ENCODE measurements at regions not wholly inside any gene's neighbourhood (a gene's known extent, or its start where the extent isn't known, plus 50 kb on each side); places are given as distances from the start of the nearest gene placed in this dataset.

DNA sequence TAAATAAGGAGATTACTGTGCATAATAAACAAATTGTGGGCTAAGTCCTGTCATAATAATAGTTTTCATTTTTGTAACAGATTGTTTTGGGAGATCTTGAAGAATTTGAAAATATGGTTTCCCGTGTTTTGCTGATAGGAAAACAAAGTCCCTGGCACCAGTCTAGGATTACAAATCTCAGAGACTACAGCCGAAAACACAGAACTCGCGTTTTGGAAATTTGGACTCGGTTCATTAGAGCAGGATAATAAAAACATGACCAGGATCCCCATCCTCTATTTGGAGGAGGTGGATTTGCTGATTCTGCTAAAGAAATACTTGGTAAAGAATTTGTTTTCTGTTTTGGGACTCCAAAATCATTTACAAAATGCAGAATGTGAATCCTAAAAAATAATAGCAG, 1194.4 kb downstream of the DTWD2 start:
- no peaks in the 10 kb centered on the region for H3K27me3 ChIP-seq (replicated peaks; ENCODE audit: control insufficient read depth, insufficient read depth, low read length)
- TF ChIP-seq, protein P1, sequence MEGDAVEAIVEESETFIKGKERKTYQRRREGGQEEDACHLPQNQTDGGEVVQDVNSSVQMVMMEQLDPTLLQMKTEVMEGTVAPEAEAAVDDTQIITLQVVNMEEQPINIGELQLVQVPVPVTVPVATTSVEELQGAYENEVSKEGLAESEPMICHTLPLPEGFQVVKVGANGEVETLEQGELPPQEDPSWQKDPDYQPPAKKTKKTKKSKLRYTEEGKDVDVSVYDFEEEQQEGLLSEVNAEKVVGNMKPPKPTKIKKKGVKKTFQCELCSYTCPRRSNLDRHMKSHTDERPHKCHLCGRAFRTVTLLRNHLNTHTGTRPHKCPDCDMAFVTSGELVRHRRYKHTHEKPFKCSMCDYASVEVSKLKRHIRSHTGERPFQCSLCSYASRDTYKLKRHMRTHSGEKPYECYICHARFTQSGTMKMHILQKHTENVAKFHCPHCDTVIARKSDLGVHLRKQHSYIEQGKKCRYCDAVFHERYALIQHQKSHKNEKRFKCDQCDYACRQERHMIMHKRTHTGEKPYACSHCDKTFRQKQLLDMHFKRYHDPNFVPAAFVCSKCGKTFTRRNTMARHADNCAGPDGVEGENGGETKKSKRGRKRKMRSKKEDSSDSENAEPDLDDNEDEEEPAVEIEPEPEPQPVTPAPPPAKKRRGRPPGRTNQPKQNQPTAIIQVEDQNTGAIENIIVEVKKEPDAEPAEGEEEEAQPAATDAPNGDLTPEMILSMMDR (IDR thresholded peaks at IDR 0.05; ENCODE audit: insufficient read depth, low read length, poor library complexity, severe bottlenecking) = no peak

DNA sequence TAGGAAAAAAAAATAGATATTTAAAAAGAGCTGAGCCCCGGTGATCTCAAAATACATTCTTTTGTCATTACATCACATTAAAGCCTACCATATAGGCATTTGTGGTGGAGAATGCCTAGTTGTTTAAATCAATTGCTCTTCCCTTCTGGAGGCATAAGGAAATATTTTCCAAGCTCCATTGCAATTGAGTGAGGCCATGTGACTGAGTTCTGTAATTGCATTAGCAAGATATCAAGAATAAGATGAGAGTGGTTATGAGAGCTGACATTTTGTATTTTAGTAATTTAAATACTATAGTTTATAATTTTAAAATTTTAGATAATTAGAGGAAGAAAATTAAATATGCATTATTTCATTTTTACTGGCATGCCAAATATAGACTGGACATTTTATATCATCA, 1195.9 kb downstream of the DTWD2 start:
- no peak overlapping the region for H3K4me3 ChIP-seq (replicated peaks; ENCODE audit: low read depth, low read length)
- H3K27me3 ChIP-seq (replicated peaks; ENCODE audit: control insufficient read depth, insufficient read depth, low read length) = no peaks in the 10 kb centered on the region
- TF ChIP-seq, protein P1 (IDR thresholded peaks at IDR 0.05; ENCODE audit: insufficient read depth, low read length, poor library complexity, severe bottlenecking) = no peak
- no peak for DNase-seq (ENCODE audit: extremely low read depth, insufficient read length)
- H3K36me3 ChIP-seq (ENCODE audit: control insufficient read depth, insufficient read depth, low read length) = no peaks in the 10 kb centered on the region

More for the DNA sequence above, 1194.4 kb downstream of the DTWD2 start:
- no peaks in the 10 kb centered on the region for H3K36me3 ChIP-seq (ENCODE audit: control insufficient read depth, insufficient read depth, low read length)
- H3K4me3 ChIP-seq (replicated peaks; ENCODE audit: low read depth, low read length) = no peak overlapping the region
- no peak for DNase-seq (ENCODE audit: extremely low read depth, insufficient read length)

GRCh38 chr5:117788596-117788995, 1199.8 kb downstream of the DTWD2 start:
- DNase-seq (ENCODE audit: extremely low read depth, insufficient read length) = no peak
- no peaks in the 10 kb centered on the region for H3K36me3 ChIP-seq (ENCODE audit: control insufficient read depth, insufficient read depth, low read length)
- TF ChIP-seq, protein P1 (IDR thresholded peaks at IDR 0.05; ENCODE audit: insufficient read depth, low read length, poor library complexity, severe bottlenecking) = no peak
- no peak overlapping the region for H3K4me3 ChIP-seq (replicated peaks; ENCODE audit: low read depth, low read length)
- no peaks in the 10 kb centered on the region for H3K27me3 ChIP-seq (replicated peaks; ENCODE audit: control insufficient read depth, insufficient read depth, low read length)

DNA sequence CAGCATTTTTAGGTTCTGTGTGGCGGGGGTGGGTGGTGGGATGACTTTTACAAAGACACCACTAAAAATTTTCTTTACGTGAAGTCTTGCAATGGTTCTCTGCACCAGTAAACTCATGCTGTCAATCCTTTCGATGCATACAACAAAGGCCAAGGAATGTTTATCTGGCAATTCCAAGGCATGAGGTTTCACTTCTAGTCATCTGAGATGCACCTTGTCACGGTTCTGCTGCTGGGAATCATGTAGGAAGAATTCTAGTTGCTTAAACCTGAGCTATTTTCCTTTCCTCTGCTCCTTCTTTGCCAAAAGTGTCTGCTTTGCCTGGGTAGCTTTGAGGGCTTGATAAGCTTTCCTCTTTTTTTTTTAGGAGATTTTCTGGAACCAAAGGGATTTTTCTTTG, 1204.5 kb upstream of the SEMA6A start:
- H3K36me3 ChIP-seq (ENCODE audit: control insufficient read depth, insufficient read depth, low read length) = no peaks in the 10 kb centered on the region
- TF ChIP-seq, protein P1 (IDR thresholded peaks at IDR 0.05; ENCODE audit: insufficient read depth, low read length, poor library complexity, severe bottlenecking) = no peak

DNA sequence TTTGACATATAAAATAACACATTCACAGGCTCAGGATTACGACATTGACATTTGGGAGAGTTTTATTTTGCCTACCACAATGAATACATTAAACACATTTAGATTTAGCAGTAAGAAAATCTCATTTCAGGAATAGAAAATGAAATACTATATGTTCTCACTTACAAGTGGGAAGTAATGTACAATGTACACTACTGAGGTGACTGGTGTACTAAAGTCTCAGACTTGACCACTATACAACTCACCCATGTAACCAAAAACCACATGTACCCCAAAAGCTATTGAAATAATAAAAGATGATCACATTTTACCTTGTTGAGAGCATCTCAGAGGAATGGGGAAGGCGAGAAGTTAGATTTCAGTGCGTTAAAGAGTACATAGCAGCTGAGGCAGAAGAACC, 1202.4 kb upstream of the SEMA6A start:
- no peak overlapping the region for H3K4me3 ChIP-seq (replicated peaks; ENCODE audit: low read depth, low read length)
- H3K36me3 ChIP-seq (ENCODE audit: control insufficient read depth, insufficient read depth, low read length) = no peaks in the 10 kb centered on the region
- TF ChIP-seq, protein P1 (IDR thresholded peaks at IDR 0.05; ENCODE audit: insufficient read depth, low read length, poor library complexity, severe bottlenecking) = no peak
- no peaks in the 10 kb centered on the region for H3K27me3 ChIP-seq (replicated peaks; ENCODE audit: control insufficient read depth, insufficient read depth, low read length)
- DNase-seq (ENCODE audit: extremely low read depth, insufficient read length) = no peak

More for the DNA sequence above, 1204.5 kb upstream of the SEMA6A start:
- DNase-seq (ENCODE audit: extremely low read depth, insufficient read length) = no peak
- no peaks in the 10 kb centered on the region for H3K27me3 ChIP-seq (replicated peaks; ENCODE audit: control insufficient read depth, insufficient read depth, low read length)
- no peak overlapping the region for H3K4me3 ChIP-seq (replicated peaks; ENCODE audit: low read depth, low read length)

DNA sequence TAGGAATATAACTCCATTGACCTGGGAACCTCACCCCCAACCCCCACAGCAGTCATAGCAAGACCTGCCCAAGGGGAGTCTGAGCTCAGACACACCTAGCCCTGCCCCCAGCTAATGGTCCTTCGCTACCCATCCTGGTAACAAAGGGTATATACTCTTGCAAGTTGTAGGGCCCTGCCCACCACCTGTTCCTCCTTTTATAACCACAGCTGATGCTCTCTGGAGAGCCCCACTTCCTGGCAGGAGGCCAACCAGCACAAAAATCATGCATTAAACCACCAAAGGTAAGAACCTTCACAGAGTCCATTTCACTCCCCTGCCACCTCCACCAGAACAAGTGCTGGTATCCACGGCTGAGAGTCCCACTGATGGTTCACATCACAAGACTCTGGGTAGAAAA, 1195.3 kb upstream of the SEMA6A start:
- TF ChIP-seq, protein P1 (IDR thresholded peaks at IDR 0.05; ENCODE audit: insufficient read depth, low read length, poor library complexity, severe bottlenecking) = no peak

More for the DNA sequence above, 1195.3 kb upstream of the SEMA6A start:
- Histone ChIP-seq H3K36me3 (ENCODE audit: control insufficient read depth, insufficient read depth, low read length) (no peaks in the 10 kb centered on the region), H3K27me3 (replicated peaks; ENCODE audit: control insufficient read depth, insufficient read depth, low read length) (no peaks in the 10 kb centered on the region), H3K4me3 (replicated peaks; ENCODE audit: low read depth, low read length) (no peak overlapping the region)
- DNase-seq (ENCODE audit: extremely low read depth, insufficient read length) = no peak

Measured in GM06990 (cell line).